ENCODE measurements at regions not wholly inside any gene's neighbourhood (a gene's known extent, or its start where the extent isn't known, plus 50 kb on each side); places are given as distances from the start of the nearest gene placed in this dataset.

DNA sequence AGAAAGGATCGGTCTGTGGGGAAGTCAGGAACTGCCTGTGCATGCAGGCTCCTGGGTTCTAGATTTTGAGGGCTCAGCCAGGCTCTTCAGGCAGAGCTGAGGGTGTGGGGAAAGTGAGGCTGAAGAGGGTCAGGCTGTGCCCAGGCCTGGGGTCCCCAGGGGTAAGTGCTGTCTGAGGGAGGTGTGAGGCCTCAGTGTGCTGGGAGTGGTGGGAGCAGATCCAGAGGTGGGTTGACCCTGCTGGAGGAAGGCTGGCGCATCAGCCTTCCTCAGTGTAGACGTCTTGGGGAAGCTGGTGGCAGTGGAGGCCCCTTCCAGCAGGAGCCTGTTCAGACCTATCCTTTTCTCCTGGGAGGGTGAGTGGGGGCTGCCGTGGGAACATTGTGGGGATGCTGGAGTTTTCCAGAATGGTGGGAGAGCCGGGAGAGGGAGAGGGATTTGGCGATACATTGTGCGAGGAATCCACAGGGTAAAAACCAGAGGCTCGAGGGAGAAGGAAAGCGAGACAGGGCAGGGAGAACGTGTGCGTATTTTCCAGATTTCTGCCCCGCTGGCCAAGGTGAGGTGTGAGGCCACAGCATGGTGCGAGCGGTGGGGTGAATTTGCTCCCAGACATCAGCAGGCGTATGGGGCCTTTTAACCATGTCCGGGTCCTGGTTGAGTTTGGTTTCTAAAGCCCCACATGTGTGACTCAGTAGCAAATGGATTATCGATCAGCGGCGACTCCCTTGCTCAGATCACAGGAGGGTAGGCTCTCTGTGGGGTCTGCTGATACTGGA is 237.7 kb downstream of the TEX29 start:
- Histone ChIP-seq H3K36me3 (ENCODE audit: insufficient read depth, low read length, poor library complexity, severe bottlenecking) (no peaks in the 10 kb centered on the region), H3K4me1 (ENCODE audit: insufficient read depth, low read length, poor library complexity, severe bottlenecking) (no peaks in the 10 kb centered on the region), H3K4me3 (ENCODE audit: low read depth, low read length, poor library complexity, severe bottlenecking) (no peak overlapping the region), H3K27ac (ENCODE audit: low read depth, low read length, poor library complexity, severe bottlenecking) (no peak overlapping the region), H3K9me3 (ENCODE audit: low read depth, low read length, poor library complexity, severe bottlenecking) (no peaks in the 10 kb centered on the region), H3K27me3 (replicated peaks; ENCODE audit: insufficient read depth, low read depth, low read length, poor library complexity) (peaks cover 11% of the 10 kb centered on the region)
- no TSS peak for BruUV-seq (replicated peaks)
- DNase-seq (ENCODE audit: low spot score): no peak
- ChIA-PET CTCF (no interaction called here), POLR2A (ENCODE audit: low non-redundant PET) (no interaction called here)
- no peak for TF ChIP-seq EZH2 (IDR thresholded peaks at IDR 0.05; ENCODE audit: borderline replicate concordance, low read depth, low read length, poor library complexity, severe bottlenecking)
- TF ChIP-seq, protein P1, sequence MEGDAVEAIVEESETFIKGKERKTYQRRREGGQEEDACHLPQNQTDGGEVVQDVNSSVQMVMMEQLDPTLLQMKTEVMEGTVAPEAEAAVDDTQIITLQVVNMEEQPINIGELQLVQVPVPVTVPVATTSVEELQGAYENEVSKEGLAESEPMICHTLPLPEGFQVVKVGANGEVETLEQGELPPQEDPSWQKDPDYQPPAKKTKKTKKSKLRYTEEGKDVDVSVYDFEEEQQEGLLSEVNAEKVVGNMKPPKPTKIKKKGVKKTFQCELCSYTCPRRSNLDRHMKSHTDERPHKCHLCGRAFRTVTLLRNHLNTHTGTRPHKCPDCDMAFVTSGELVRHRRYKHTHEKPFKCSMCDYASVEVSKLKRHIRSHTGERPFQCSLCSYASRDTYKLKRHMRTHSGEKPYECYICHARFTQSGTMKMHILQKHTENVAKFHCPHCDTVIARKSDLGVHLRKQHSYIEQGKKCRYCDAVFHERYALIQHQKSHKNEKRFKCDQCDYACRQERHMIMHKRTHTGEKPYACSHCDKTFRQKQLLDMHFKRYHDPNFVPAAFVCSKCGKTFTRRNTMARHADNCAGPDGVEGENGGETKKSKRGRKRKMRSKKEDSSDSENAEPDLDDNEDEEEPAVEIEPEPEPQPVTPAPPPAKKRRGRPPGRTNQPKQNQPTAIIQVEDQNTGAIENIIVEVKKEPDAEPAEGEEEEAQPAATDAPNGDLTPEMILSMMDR (conservative IDR thresholded peaks at IDR 0.05; ENCODE audit: low read depth, low read length): no peak
- intact Hi-C loops (cut with micrococcal nuclease; ENCODE audit: unreplicated experiment): no loop called here

DNA sequence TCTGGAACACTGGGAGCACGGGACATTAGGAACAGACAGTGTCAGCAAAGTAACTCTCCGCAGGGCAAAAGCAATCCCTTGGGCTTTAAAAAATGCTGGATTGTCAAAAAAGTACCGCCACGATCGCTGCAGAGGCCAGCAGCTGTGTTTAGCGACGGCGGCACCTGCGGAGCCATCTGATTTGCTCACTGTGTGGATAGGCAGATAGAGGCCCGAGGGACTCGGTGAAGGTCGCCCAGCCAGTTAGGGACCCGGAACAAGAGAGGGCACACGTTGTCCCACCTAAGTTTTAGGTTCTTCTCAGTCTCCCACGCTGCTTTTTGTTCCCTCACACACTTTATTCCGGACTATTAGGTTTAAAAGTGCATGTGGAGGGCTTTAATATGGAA is 238.3 kb downstream of the TEX29 start:
- Histone ChIP-seq H3K27me3 (replicated peaks; ENCODE audit: insufficient read depth, low read depth, low read length, poor library complexity) (peaks cover 11% of the 10 kb centered on the region), H3K27ac (ENCODE audit: low read depth, low read length, poor library complexity, severe bottlenecking) (no peak overlapping the region), H3K4me3 (ENCODE audit: low read depth, low read length, poor library complexity, severe bottlenecking) (no peak overlapping the region), H3K36me3 (ENCODE audit: insufficient read depth, low read length, poor library complexity, severe bottlenecking) (no peaks in the 10 kb centered on the region), H3K9me3 (ENCODE audit: low read depth, low read length, poor library complexity, severe bottlenecking) (no peaks in the 10 kb centered on the region), H3K4me1 (ENCODE audit: insufficient read depth, low read length, poor library complexity, severe bottlenecking) (no peaks in the 10 kb centered on the region)
- CTCF ChIA-PET: no interaction called here
- DNase-seq (ENCODE audit: low spot score): no peak
- BruUV-seq (replicated peaks): no TSS peak
- POLR2A ChIA-PET (ENCODE audit: low non-redundant PET): no interaction called here
- no peak for TF ChIP-seq EZH2 (IDR thresholded peaks at IDR 0.05; ENCODE audit: borderline replicate concordance, low read depth, low read length, poor library complexity, severe bottlenecking)
- TF ChIP-seq, protein P1 (conservative IDR thresholded peaks at IDR 0.05; ENCODE audit: low read depth, low read length): no peak
- intact Hi-C loops (cut with micrococcal nuclease; ENCODE audit: unreplicated experiment): no loop called here

DNA sequence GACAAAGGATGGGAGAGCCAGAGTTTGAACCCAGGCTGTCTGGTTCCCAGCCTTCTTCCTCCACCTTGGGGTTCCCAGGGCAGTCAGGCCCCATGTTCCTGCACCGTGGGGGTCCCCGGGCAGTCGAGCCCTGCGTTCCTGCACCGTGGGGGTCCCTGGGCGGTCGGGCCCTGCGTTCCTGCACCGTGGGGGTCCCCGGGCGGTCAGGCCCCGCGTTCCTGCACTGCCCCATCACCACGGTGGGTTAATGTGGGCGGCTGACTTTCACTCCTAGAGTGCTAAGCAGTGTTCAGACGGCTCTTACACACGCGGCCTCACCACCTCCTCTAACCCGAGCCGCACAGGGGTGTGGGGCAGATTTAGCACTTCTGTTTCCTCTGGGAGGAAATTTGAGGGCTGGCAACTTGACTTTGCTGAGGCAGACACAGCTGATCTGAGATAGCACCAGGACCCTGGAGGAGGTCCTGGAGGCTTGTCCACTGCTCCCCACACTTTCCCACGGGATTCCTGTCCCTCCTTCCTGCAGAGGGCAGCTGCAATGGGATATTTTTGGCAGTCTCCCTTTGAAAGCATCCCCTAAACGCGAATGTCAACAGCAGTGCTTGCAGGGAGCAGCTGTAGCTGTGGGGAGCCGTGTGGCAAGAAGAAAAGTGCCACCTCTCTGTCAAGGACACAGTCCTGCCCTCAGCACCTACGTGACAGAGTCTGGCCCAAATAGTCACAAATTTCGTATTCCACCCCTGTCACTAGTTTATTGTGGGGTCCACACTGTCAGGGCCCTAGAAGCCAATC is 239.4 kb downstream of the TEX29 start:
- Histone ChIP-seq H3K9me3 (ENCODE audit: low read depth, low read length, poor library complexity, severe bottlenecking) (no peaks in the 10 kb centered on the region), H3K36me3 (ENCODE audit: insufficient read depth, low read length, poor library complexity, severe bottlenecking) (no peaks in the 10 kb centered on the region), H3K27me3 (replicated peaks; ENCODE audit: insufficient read depth, low read depth, low read length, poor library complexity) (peaks cover 18% of the 10 kb centered on the region), H3K4me3 (ENCODE audit: low read depth, low read length, poor library complexity, severe bottlenecking) (no peak overlapping the region), H3K27ac (ENCODE audit: low read depth, low read length, poor library complexity, severe bottlenecking) (no peak overlapping the region), H3K4me1 (ENCODE audit: insufficient read depth, low read length, poor library complexity, severe bottlenecking) (no peaks in the 10 kb centered on the region)
- BruUV-seq (replicated peaks): no TSS peak
- intact Hi-C loops (cut with micrococcal nuclease; ENCODE audit: unreplicated experiment): no loop called here
- DNase-seq (ENCODE audit: low spot score): no peak
- TF ChIP-seq, protein P1 (conservative IDR thresholded peaks at IDR 0.05; ENCODE audit: low read depth, low read length): no peak
- no peak for TF ChIP-seq EZH2 (IDR thresholded peaks at IDR 0.05; ENCODE audit: borderline replicate concordance, low read depth, low read length, poor library complexity, severe bottlenecking)
- ChIA-PET POLR2A (ENCODE audit: low non-redundant PET) (no interaction called here), CTCF (no interaction called here)
